ENCODE measurements at regions not wholly inside any gene's neighbourhood (a gene's known extent, or its start where the extent isn't known, plus 50 kb on each side); places are given as distances from the start of the nearest gene placed in this dataset.

- Histone ChIP-seq H3K9ac (ENCODE audit: low read length) (no peak overlapping the region), H3K36me3 (ENCODE audit: control insufficient read depth, insufficient read depth, low read length) (no peaks in the 10 kb centered on the region), H3K9me3 (ENCODE audit: control insufficient read depth, insufficient read depth, low read depth, low read length) (no peaks in the 10 kb centered on the region), H3K27ac (ENCODE audit: low read depth, low read length) (no peak overlapping the region), H3K27me3 (ENCODE audit: control insufficient read depth, insufficient read depth, low read length) (no peaks in the 10 kb centered on the region), H3K4me1 (ENCODE audit: control insufficient read depth, insufficient read depth, low read length) (no peaks in the 10 kb centered on the region; the same call in 1 of the 2 replicates), H3K4me3 (ENCODE audit: low read depth, low read length) (no peak overlapping the region)
Observed at GRCh38 chr17:77597418-77598240, 360.9 kb upstream of the TNRC6C start.

DNA sequence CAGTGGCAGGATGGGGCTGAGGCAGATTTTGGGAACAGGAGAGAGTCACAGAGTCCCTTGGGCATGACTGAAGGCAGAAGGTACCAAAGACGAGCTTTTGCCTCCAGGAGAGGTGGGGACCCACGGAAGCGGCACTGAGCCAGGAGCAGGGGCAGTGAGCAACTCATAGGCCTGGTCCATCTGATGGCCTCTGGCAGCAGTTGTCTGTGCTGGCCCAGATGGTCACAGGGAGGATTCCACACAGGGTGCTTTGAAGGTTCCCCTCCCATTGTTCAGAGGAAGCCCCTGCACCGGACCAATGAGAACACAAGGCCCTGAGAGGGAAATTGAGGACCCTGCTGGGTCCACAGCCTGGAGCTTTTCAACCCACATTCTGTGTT is 360.3 kb upstream of the TNRC6C start:
- Histone ChIP-seq H3K9ac (ENCODE audit: low read length) (no peak overlapping the region), H3K27ac (ENCODE audit: low read depth, low read length) (no peak overlapping the region), H3K9me3 (ENCODE audit: control insufficient read depth, insufficient read depth, low read depth, low read length) (no peaks in the 10 kb centered on the region), H3K36me3 (ENCODE audit: control insufficient read depth, insufficient read depth, low read length) (no peaks in the 10 kb centered on the region), H3K27me3 (ENCODE audit: control insufficient read depth, insufficient read depth, low read length) (no peaks in the 10 kb centered on the region), H3K4me1 (ENCODE audit: control insufficient read depth, insufficient read depth, low read length) (no peaks in the 10 kb centered on the region; the same call in 1 of the 2 replicates), H3K4me3 (ENCODE audit: low read depth, low read length) (no peak overlapping the region)

- Histone ChIP-seq H3K9me3 (ENCODE audit: control insufficient read depth, insufficient read depth, low read depth, low read length) (no peaks in the 10 kb centered on the region), H3K9ac (ENCODE audit: low read length) (no peak overlapping the region), H3K27me3 (ENCODE audit: control insufficient read depth, insufficient read depth, low read length) (no peaks in the 10 kb centered on the region), H3K4me3 (ENCODE audit: low read depth, low read length) (no peak overlapping the region), H3K4me1 (ENCODE audit: control insufficient read depth, insufficient read depth, low read length) (no peaks in the 10 kb centered on the region; the same call in 1 of the 2 replicates), H3K36me3 (ENCODE audit: control insufficient read depth, insufficient read depth, low read length) (no peaks in the 10 kb centered on the region), H3K27ac (ENCODE audit: low read depth, low read length) (no peak overlapping the region)
Observed at GRCh38 chr17:77599699-77600098, 358.8 kb upstream of the TNRC6C start.

GRCh38 chr17:77600346-77600745 is 358.2 kb upstream of the TNRC6C start:
- no peaks in the 10 kb centered on the region for H3K27me3 ChIP-seq (ENCODE audit: control insufficient read depth, insufficient read depth, low read length)
- no peak overlapping the region for H3K27ac ChIP-seq (ENCODE audit: low read depth, low read length)
- H3K9me3 ChIP-seq (ENCODE audit: control insufficient read depth, insufficient read depth, low read depth, low read length): no peaks in the 10 kb centered on the region
- no peaks in the 10 kb centered on the region; the same call in 1 of the 2 replicates for H3K4me1 ChIP-seq (ENCODE audit: control insufficient read depth, insufficient read depth, low read length)
- no peaks in the 10 kb centered on the region for H3K36me3 ChIP-seq (ENCODE audit: control insufficient read depth, insufficient read depth, low read length)
- H3K9ac ChIP-seq (ENCODE audit: low read length): no peak overlapping the region
- H3K4me3 ChIP-seq (ENCODE audit: low read depth, low read length): no peak overlapping the region

GRCh38 chr17:77601054-77601979 is 357.2 kb upstream of the TNRC6C start:
- H3K27me3 ChIP-seq (ENCODE audit: control insufficient read depth, insufficient read depth, low read length): no peaks in the 10 kb centered on the region
- H3K9ac ChIP-seq (ENCODE audit: low read length): no peak overlapping the region
- no peak overlapping the region for H3K27ac ChIP-seq (ENCODE audit: low read depth, low read length)
- no peaks in the 10 kb centered on the region for H3K9me3 ChIP-seq (ENCODE audit: control insufficient read depth, insufficient read depth, low read depth, low read length)
- no peak overlapping the region for H3K4me3 ChIP-seq (ENCODE audit: low read depth, low read length)
- H3K36me3 ChIP-seq (ENCODE audit: control insufficient read depth, insufficient read depth, low read length): no peaks in the 10 kb centered on the region
- no peaks in the 10 kb centered on the region; the same call in 1 of the 2 replicates for H3K4me1 ChIP-seq (ENCODE audit: control insufficient read depth, insufficient read depth, low read length)

- no peak overlapping the region for H3K27ac ChIP-seq (ENCODE audit: low read depth, low read length)
- H3K4me1 ChIP-seq (ENCODE audit: control insufficient read depth, insufficient read depth, low read length): no peaks in the 10 kb centered on the region
- no peak overlapping the region for H3K9ac ChIP-seq (ENCODE audit: low read length)
- H3K36me3 ChIP-seq (ENCODE audit: control insufficient read depth, insufficient read depth, low read length): no peaks in the 10 kb centered on the region
- H3K4me3 ChIP-seq (ENCODE audit: low read depth, low read length): no peak overlapping the region
- H3K27me3 ChIP-seq (ENCODE audit: control insufficient read depth, insufficient read depth, low read length): no peaks in the 10 kb centered on the region
- H3K9me3 ChIP-seq (ENCODE audit: control insufficient read depth, insufficient read depth, low read depth, low read length): no peaks in the 10 kb centered on the region
Observed at GRCh38 chr17:77602062-77602746, 356.3 kb upstream of the TNRC6C start.

DNA sequence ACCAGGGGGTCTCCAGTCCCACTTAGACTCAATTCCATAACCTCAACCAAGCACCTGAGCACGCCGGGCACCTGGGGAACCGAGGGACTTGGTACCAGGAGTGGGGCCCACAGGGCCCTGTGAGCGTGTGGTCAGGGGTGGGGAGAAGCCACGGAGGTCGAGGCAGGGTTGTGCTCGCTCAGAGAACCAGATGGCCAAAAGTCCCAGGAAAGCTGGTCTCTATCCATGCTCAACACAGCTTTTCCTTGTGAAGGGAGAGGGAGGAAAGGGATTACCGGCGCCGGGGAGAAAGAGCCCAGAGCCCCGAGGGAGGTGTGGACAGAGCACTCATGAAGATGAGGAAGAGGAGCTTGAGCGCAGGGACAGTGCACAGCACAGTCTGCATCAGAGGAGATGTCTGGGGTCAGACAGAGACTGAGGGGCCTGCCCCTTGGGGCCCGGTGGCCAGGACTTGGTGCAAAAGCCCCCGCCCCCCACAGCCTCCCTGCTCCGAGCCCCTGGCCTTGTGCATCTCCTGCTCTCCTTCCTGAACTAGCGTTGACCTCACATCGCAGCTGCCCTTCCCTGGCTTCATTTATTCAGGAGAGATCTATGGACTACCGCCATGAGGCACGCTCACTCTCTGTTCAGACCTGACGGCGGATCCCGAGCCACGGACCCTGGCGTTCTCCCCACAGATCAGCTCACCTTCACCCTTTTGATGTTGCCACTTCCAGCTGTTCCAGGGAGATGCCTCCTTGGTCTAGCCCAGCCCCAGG is 355.4 kb upstream of the TNRC6C start:
- no peak overlapping the region for H3K27ac ChIP-seq (ENCODE audit: low read depth, low read length)
- no peak overlapping the region for H3K9ac ChIP-seq (ENCODE audit: low read length)
- no peaks in the 10 kb centered on the region for H3K9me3 ChIP-seq (ENCODE audit: control insufficient read depth, insufficient read depth, low read depth, low read length)
- H3K4me3 ChIP-seq (ENCODE audit: low read depth, low read length): no peak overlapping the region
- H3K27me3 ChIP-seq (ENCODE audit: control insufficient read depth, insufficient read depth, low read length): no peaks in the 10 kb centered on the region
- H3K4me1 ChIP-seq (ENCODE audit: control insufficient read depth, insufficient read depth, low read length): no peaks in the 10 kb centered on the region
- H3K36me3 ChIP-seq (ENCODE audit: control insufficient read depth, insufficient read depth, low read length): no peaks in the 10 kb centered on the region

DNA sequence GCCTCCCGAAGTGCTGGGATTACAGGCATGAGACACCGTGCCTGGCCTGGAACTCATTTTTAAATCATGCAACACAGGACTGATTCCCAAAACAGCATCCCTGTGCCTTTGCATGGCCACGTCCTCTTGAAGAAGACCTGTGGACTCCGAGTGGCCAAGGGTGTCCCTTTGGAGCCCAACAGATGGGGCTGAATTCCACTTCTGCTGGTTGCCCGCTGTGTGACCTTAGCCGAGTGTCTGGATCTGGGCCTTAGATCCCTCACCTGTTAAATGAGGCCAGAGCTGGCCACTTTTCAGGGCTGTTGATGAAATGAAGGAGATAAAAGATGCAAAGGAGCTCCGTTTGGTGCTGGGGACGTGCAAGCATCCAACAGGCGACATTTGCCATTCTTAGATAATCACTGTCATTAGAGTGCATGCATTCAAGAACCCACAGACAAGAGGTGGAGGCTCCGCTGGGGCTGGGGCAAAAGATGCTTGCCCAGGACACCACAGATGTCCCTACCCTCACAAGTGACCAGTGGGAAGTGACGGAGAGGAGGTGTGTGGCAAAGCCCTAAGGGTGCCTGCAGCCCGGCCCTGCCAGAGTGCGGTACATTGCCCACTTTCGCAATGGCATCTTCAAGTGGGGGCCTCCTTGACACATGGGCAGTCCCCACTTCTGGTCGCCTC is 354.1 kb upstream of the TNRC6C start:
- H3K9me3 ChIP-seq (ENCODE audit: control insufficient read depth, insufficient read depth, low read depth, low read length): no peaks in the 10 kb centered on the region
- no peaks in the 10 kb centered on the region for H3K4me1 ChIP-seq (ENCODE audit: control insufficient read depth, insufficient read depth, low read length)
- H3K9ac ChIP-seq (ENCODE audit: low read length): no peak overlapping the region
- H3K27me3 ChIP-seq (ENCODE audit: control insufficient read depth, insufficient read depth, low read length): no peaks in the 10 kb centered on the region
- H3K4me3 ChIP-seq (ENCODE audit: low read depth, low read length): no peak overlapping the region
- H3K27ac ChIP-seq (ENCODE audit: low read depth, low read length): no peak overlapping the region
- no peaks in the 10 kb centered on the region for H3K36me3 ChIP-seq (ENCODE audit: control insufficient read depth, insufficient read depth, low read length)

DNA sequence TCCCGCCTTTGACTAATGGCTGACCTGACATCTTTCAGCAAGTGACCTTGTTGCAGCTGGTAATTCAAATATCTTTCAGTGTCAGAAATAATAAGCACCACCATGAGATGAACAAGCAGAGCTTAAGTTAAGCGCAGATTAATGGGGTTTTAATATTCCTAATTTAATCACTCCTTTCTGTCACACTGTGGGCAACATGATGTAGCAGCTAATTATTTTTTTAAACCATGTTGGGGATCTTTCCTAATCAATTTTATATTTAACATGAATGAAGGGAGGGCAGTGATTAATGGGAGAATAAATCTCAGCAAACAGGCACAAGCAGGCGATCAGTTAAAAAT is 353.6 kb upstream of the TNRC6C start:
- no peaks in the 10 kb centered on the region for H3K4me1 ChIP-seq (ENCODE audit: control insufficient read depth, insufficient read depth, low read length)
- H3K27me3 ChIP-seq (ENCODE audit: control insufficient read depth, insufficient read depth, low read length): no peaks in the 10 kb centered on the region
- H3K36me3 ChIP-seq (ENCODE audit: control insufficient read depth, insufficient read depth, low read length): no peaks in the 10 kb centered on the region
- H3K9ac ChIP-seq (ENCODE audit: low read length): no peak overlapping the region
- no peak overlapping the region for H3K4me3 ChIP-seq (ENCODE audit: low read depth, low read length)
- H3K27ac ChIP-seq (ENCODE audit: low read depth, low read length): no peak overlapping the region
- no peaks in the 10 kb centered on the region for H3K9me3 ChIP-seq (ENCODE audit: control insufficient read depth, insufficient read depth, low read depth, low read length)
